ENCODE measurements at regions not wholly inside any gene's neighbourhood (a gene's known extent, or its start where the extent isn't known, plus 50 kb on each side); places are given as distances from the start of the nearest gene placed in this dataset.

- TF ChIP-seq POLR2A (IDR thresholded peaks at IDR 0.05; ENCODE audit: low read depth, low read length) (no peak), POLR2AphosphoS5 (IDR thresholded peaks at IDR 0.05; ENCODE audit: low read depth, low read length) (no peak), TAF1 (IDR thresholded peaks at IDR 0.05; ENCODE audit: low read depth, low read length) (no peak), SPI1 (IDR thresholded peaks at IDR 0.05; ENCODE audit: low read depth, low read length) (no peak), POU2F2 (IDR thresholded peaks at IDR 0.05; ENCODE audit: low read depth, low read length) (no peak)
These were observed 728.6 kb upstream of the KLHL29 start for GRCh38 chr2:22656426-22656825.
